ENCODE measurements at regions not wholly inside any gene's neighbourhood (a gene's known extent, or its start where the extent isn't known, plus 50 kb on each side); places are given as distances from the start of the nearest gene placed in this dataset.

DNA sequence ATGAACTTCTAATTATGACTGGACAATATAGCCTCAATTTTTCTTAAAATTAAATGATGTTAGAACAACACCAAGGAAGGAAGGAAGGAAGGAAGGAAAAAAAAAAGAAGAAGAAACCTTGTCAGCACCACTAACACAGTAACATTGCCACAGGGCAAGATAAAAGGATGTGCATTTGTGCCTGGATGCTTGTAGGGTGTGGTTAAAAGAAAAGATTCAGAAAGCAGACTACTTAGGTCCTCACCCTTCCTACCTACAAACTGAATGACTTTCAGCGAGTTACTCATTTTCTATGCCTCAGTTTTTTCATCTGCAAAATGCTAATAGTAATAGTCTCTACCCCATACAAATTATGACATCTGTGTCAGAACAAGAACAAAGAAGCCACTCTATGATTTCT, 778.3 kb downstream of the MCTP2 start:
- no peak for TF ChIP-seq ZFX (IDR thresholded peaks at IDR 0.05; ENCODE audit: borderline replicate concordance)
- TF ChIP-seq, protein P1, sequence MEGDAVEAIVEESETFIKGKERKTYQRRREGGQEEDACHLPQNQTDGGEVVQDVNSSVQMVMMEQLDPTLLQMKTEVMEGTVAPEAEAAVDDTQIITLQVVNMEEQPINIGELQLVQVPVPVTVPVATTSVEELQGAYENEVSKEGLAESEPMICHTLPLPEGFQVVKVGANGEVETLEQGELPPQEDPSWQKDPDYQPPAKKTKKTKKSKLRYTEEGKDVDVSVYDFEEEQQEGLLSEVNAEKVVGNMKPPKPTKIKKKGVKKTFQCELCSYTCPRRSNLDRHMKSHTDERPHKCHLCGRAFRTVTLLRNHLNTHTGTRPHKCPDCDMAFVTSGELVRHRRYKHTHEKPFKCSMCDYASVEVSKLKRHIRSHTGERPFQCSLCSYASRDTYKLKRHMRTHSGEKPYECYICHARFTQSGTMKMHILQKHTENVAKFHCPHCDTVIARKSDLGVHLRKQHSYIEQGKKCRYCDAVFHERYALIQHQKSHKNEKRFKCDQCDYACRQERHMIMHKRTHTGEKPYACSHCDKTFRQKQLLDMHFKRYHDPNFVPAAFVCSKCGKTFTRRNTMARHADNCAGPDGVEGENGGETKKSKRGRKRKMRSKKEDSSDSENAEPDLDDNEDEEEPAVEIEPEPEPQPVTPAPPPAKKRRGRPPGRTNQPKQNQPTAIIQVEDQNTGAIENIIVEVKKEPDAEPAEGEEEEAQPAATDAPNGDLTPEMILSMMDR (IDR thresholded peaks at IDR 0.05): no peak
- no peak overlapping the region for H3K27ac ChIP-seq

DNA sequence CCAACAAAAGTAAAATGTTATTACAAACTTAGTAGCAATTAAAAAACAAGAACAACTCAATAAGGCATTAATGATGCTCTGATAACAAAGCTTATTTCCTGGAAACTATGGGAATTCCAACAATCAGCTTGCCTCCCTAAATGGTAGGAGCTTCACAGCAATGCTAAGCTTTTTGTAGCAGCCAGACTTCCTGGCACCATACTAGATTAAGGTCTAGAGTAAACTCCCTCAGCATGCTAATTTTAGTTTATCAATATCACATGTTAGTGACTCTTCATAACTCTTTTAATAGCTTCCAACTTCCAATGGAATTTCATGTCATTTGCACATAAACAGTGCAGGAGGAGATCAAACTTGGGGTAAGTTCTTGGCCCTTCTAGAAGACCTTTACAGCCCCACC, 782.0 kb downstream of the MCTP2 start:
- H3K27ac ChIP-seq: no peak overlapping the region
- TF ChIP-seq ZFX (IDR thresholded peaks at IDR 0.05; ENCODE audit: borderline replicate concordance): no peak
- TF ChIP-seq, protein P1 (IDR thresholded peaks at IDR 0.05): no peak

- H3K27ac ChIP-seq: no peak overlapping the region
- TF ChIP-seq, protein P1 (IDR thresholded peaks at IDR 0.05): no peak
- no peak for TF ChIP-seq ZFX (IDR thresholded peaks at IDR 0.05; ENCODE audit: borderline replicate concordance)
Measured at GRCh38 chr15:95016511-95017229, 785.3 kb downstream of the MCTP2 start.

GRCh38 chr15:95017666-95018328, 786.4 kb downstream of the MCTP2 start:
- TF ChIP-seq, protein P1 (IDR thresholded peaks at IDR 0.05): no peak
- no peak for TF ChIP-seq ZFX (IDR thresholded peaks at IDR 0.05; ENCODE audit: borderline replicate concordance)

GRCh38 chr15:95018888-95019545, 787.7 kb downstream of the MCTP2 start:
- no peak overlapping the region for H3K27ac ChIP-seq

More at GRCh38 chr15:95017666-95018328, 786.4 kb downstream of the MCTP2 start:
- H3K27ac ChIP-seq: no peak overlapping the region

DNA sequence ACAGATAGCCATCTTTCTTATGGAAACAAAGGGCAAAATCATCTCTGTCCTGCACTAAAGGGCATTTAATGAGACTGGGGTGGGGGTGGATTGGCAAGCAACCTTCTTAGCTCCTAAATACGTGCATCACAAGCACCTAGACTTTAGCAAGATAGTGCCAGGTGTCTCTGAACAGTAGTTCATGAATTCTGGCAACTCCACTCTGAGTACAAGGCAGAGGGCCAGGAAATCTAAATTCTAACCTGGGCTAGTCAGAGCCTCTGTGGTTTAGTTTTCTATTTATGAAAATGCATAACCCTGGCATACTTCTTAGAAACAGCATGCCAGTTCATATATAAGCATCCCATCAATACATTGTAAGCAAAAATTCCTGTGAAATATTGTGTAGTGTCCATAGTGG, 788.5 kb downstream of the MCTP2 start:
- H3K27ac ChIP-seq: no peak overlapping the region
- TF ChIP-seq, protein P1 (IDR thresholded peaks at IDR 0.05): no peak
- TF ChIP-seq ZFX (IDR thresholded peaks at IDR 0.05; ENCODE audit: borderline replicate concordance): no peak

More at GRCh38 chr15:95018888-95019545, 787.7 kb downstream of the MCTP2 start:
- TF ChIP-seq, protein P1 (IDR thresholded peaks at IDR 0.05): no peak
- TF ChIP-seq ZFX (IDR thresholded peaks at IDR 0.05; ENCODE audit: borderline replicate concordance): no peak

All from 22Rv1 (cell line).